SK-N-MC (cell line): ENCODE measurements at regions not wholly inside any gene's neighbourhood (a gene's known extent, or its start where the extent isn't known, plus 50 kb on each side); places are given as distances from the start of the nearest gene placed in this dataset.

ENCODE experiments used
- DNase-seq: peaks from one replicate; pipeline ENCODE4 v3.0.0-alpha.2; 2011; ENCODE audit warnings: low read depth, low spot score
- H3K27ac ChIP-seq: fragments of 200-600 bp; sonication (generic); 2 replicates; pipeline ENCODE4 v1.5.1; 2016; ENCODE audit warnings: mixed run types
- H3K36me3 ChIP-seq: fragments of 200-600 bp; sonication (generic); 2 replicates; pipeline ENCODE4 v1.6.1; 2017; ENCODE audit warnings: antibody characterized with exemption, low read length, mixed read lengths; ENCODE audit not compliant: insufficient read depth
- H3K4me3 ChIP-seq: fragments of 200-600 bp; sonication (generic); 2 replicates; pipeline ENCODE4 v1.5.1; 2016
- H3K9ac ChIP-seq: fragments of 200-600 bp; sonication (generic); 2 replicates; pipeline ENCODE4 v1.8.0; 2017; ENCODE audit warnings: mixed run types, mixed read lengths; ENCODE audit not compliant: insufficient read length
- H3K9me3 ChIP-seq: fragments of 200-600 bp; sonication (generic); 2 replicates; pipeline ENCODE4 v1.6.1; 2017; ENCODE audit warnings: low read depth, mild to moderate bottlenecking, antibody characterized with exemption, low read length, moderate library complexity, mixed read lengths
- EZH2 ChIP-seq: fragments of 200-600 bp; sonication (generic); IDR thresholded peaks from one replicate; pipeline ENCODE4 v1.6.1; 2017; ENCODE audit warnings: antibody characterized with exemption
- FOXP2 ChIP-seq: optimal IDR thresholded peaks from 2 replicates; pipeline ENCODE3; 2011; ENCODE audit warnings: mild to moderate bottlenecking, moderate library complexity; ENCODE audit not compliant: insufficient read depth; ENCODE audit errors: extremely low read length, control extremely low read depth
- POLR2AphosphoS5 ChIP-seq: IDR thresholded peaks from 2 replicates; pipeline ENCODE4 v1.6.1; 2012; ENCODE audit warnings: mild to moderate bottlenecking, low read depth, low read length, borderline replicate concordance

DNA sequence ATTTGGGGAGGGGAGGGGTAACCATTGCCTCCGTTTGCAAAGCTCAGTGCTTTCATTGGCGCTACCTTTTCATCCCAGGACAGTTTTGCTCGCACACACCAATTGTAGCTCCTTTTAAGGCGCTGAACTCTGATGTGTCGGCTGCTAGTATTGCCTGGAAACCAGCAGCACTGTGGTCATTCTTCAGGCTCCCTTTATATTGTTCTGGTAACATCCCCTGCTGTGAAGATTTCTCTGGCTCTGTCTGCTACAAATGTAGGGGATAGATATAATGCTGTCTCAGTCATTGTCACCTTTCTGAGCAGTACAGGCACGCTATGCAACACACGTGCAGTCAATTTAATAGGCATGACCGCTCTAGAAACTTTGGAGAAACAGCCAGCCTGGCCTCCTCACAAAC, 172.9 kb upstream of the SASH1 start:
- no peak for DNase-seq
- Histone ChIP-seq H3K27ac (no peak overlapping the region), H3K9ac (no peak overlapping the region), H3K9me3 (no peaks in the 10 kb centered on the region), H3K4me3 (no peak overlapping the region), H3K36me3 (no peaks in the 10 kb centered on the region)
- TF ChIP-seq FOXP2 (no peak), EZH2 (no peak), POLR2AphosphoS5 (no peak)

DNA sequence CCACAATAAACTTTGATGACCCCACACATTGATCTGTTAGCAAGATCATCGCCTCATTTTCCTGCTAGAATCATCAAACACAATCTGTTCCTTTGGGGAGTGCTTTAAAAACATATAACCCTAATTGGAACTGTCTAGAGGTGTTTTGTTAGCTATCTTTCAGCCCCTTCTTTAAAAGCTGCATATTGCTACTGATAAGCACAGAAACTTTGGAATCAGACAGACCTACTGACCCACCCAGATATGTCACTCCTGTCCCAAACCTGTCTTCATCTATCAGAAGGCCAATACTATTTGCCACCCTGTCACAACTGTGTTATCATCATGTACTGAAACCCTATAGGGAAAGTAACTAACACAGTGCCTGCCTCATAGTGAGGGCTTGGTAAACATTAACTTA, 172.4 kb upstream of the SASH1 start:
- DNase-seq = no peak
- Histone ChIP-seq H3K9me3 (no peaks in the 10 kb centered on the region), H3K4me3 (no peak overlapping the region), H3K36me3 (no peaks in the 10 kb centered on the region), H3K9ac (no peak overlapping the region), H3K27ac (no peak overlapping the region)
- TF ChIP-seq POLR2AphosphoS5 (no peak), FOXP2 (no peak), EZH2 (no peak)

DNA sequence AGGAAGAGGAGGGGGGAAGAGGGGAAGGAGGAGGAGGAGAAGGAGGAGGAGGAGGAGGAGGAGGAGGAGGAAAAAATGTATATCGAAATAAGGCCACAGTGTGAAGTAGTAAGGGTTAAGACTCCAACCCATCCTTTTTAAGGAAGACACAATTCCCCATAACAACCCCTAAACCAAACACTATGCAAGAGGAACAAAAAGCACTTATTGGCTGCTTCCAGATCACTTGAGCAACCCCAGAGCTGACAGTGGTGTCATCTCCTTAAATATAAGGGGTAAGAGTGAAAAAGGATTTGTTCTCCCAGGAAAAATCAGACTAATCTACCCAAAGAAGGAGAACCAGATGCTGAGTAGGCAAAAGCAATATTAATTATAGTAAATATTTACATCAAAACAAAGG, 169.1 kb upstream of the SASH1 start:
- TF ChIP-seq EZH2 = no peak
- TF ChIP-seq POLR2AphosphoS5 = no peak
- no peak for TF ChIP-seq FOXP2
- no peak for DNase-seq
- no peaks in the 10 kb centered on the region for H3K9me3 ChIP-seq

DNA sequence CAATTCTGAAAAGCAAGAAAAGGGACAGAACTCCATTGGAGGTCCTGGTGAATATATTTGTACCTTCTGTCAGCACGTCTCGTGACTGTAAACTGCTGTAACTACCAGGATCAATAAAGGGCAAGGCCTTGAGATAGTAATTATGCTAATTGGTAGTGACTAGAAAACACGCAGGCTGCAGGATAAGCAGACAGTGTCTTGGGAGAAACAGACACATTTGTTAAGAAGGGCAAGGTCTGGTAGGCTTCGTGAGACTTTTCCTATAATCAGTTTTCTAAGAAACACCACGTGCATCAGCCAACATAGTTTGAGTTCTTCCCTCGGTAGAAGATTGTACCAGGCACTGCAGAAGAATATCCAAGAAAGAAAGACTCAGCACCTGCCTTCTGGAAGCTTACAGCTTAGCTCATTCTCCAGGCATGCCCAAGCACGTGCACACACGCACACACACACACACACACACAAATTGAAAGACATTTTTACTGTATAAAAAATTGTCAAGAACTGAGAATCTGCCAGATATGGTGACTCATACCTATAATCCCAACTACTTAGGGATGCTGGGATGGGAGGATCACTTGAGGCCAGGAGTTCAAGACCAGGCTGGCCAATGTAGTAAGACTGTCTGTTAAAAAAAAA, 167.0 kb upstream of the SASH1 start:
- DNase-seq = no peak
- H3K4me3 ChIP-seq = no peak overlapping the region
- H3K9ac ChIP-seq = no peak overlapping the region
- no peak for TF ChIP-seq EZH2
- no peak for TF ChIP-seq POLR2AphosphoS5
- TF ChIP-seq FOXP2 = no peak
- H3K27ac ChIP-seq = no peak overlapping the region
- H3K36me3 ChIP-seq = no peaks in the 10 kb centered on the region
- H3K9me3 ChIP-seq = no peaks in the 10 kb centered on the region

More for the DNA sequence above, 169.1 kb upstream of the SASH1 start:
- H3K27ac ChIP-seq = no peak overlapping the region
- no peak overlapping the region for H3K4me3 ChIP-seq
- no peaks in the 10 kb centered on the region for H3K36me3 ChIP-seq
- H3K9ac ChIP-seq = no peak overlapping the region

DNA sequence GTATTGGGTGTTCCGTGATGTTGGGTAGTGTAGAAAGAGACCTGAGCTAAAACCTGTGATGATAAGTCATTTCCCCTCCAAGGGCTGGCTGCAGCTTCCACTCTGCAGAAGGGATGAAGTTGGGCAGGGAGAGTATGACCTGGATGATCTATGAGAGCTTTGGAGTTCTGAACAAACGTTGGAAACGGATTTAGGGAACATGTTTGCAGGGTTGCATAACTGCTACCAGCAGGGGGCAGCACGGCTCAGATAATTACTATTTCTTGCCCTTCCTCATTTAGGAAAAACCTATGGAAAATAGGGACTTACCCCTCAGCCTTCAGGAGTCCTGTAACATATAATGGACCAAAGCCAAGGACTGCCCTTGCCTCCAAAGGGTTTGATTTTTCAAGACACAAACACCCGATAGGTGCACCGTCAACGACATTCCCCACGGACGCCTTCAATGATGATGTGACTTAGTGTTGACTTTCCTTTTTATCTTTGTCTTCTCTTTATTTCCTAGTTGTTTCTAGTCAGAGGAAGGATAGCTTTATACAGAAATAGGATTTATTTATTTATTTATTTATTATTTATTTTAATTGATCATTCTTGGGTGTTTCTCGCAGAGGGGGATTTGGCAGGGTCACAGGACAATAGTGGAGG, 164.9 kb upstream of the SASH1 start:
- DNase-seq = peak; percentile 57

DNA sequence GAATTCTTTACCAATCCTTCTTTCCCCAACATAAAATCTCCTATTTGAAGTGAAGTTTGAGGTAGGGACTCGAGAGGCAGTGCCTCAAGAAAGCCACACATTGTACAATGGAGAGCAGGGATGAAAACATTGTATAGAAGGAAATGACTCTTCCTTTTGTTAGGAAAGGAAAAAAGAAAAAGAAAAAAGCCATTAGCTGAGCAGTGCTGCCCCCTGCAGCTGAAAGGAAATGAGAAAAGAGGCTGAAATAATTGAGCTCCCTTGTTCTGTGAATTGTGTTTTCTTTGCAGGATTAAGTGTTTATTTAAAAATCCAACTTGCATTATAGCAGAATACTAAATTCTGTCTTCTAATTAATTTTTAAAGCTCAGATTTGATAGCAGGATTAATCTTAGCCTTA, 162.9 kb upstream of the SASH1 start:
- Histone ChIP-seq H3K27ac (no peak overlapping the region), H3K36me3 (no peaks in the 10 kb centered on the region), H3K9ac (no peak overlapping the region), H3K4me3 (no peak overlapping the region), H3K9me3 (no peaks in the 10 kb centered on the region)
- TF ChIP-seq POLR2AphosphoS5 = no peak
- no peak for TF ChIP-seq FOXP2
- TF ChIP-seq EZH2 = no peak
- peak; percentile 24 for DNase-seq

More for the DNA sequence above, 164.9 kb upstream of the SASH1 start:
- no peak overlapping the region for H3K4me3 ChIP-seq
- H3K9ac ChIP-seq = no peak overlapping the region
- H3K9me3 ChIP-seq = no peaks in the 10 kb centered on the region
- H3K27ac ChIP-seq = no peak overlapping the region
- H3K36me3 ChIP-seq = no peaks in the 10 kb centered on the region
- no peak for TF ChIP-seq POLR2AphosphoS5

DNA sequence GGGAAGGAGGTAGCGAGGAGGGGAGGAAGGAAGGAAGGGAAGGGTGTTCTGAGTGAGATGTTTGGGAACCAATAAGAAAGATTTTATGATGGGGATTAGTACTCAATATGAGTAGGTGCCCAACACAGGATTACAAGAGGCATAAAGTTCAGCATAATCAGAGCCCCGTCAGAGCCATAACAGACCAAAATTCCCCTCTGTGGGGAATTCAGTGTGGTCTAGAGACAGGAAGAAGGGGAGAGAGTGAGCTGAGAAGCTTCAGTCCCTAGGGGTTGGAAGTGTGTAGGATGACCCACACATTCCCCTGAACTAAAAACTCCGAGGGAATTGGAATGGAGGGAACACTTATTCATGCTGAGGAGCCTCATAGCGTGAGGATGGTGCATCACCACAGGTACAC, 160.3 kb upstream of the SASH1 start:
- no peak for TF ChIP-seq EZH2
- no peak for TF ChIP-seq FOXP2
- H3K9me3 ChIP-seq = no peaks in the 10 kb centered on the region

DNA sequence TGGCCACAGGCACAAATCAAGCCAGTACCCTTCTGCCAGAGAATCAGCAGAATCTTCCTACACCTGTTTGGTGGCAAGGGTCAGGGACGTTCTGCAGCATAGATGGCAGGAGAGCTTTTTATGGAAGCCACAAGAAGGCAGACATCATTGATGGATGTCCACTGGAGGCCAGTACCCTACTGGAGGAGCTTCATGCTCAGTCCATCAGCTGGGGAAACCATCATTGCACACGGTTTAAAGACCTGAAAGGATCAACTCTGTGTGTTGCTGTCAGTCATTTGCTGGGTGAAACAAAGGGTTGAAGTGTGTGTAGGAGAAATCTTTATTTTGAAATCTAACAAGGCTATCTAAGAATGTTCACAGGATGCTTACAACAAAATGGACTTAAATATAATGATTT, 158.9 kb upstream of the SASH1 start:
- no peak for TF ChIP-seq POLR2AphosphoS5
- TF ChIP-seq EZH2 = no peak
- no peak for TF ChIP-seq FOXP2
- no peak overlapping the region for H3K4me3 ChIP-seq
- H3K27ac ChIP-seq = no peak overlapping the region
- H3K36me3 ChIP-seq = no peaks in the 10 kb centered on the region
- no peak for DNase-seq
- no peaks in the 10 kb centered on the region for H3K9me3 ChIP-seq
- H3K9ac ChIP-seq = no peak overlapping the region

More for the DNA sequence above, 160.3 kb upstream of the SASH1 start:
- Histone ChIP-seq H3K9ac (no peak overlapping the region), H3K27ac (no peak overlapping the region), H3K36me3 (no peaks in the 10 kb centered on the region), H3K4me3 (no peak overlapping the region)
- DNase-seq = no peak

DNA sequence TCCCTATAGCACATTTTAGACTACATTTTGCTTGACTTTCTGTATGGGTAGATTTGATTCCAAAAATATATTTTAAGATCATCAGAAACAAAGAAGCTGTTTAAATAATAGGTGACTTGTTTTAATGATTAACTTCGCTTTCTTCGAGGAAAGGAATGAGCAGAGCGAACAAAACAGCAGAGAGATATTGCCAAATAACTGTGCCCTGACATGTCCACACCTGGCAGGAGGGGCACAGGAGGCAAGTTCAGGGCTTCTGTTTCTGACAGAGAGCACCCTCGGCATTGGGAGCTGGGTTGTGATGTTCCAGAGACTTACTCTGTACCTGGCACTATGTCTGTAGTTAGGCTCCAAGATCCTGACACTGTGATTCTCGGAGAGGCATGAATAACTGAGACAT, 155.7 kb upstream of the SASH1 start:
- TF ChIP-seq EZH2 (no peak), POLR2AphosphoS5 (no peak), FOXP2 (no peak)
- H3K4me3 ChIP-seq = no peak overlapping the region

More for the DNA sequence above, 155.7 kb upstream of the SASH1 start:
- no peak overlapping the region for H3K27ac ChIP-seq
- no peak for DNase-seq
- no peaks in the 10 kb centered on the region for H3K36me3 ChIP-seq
- no peak overlapping the region for H3K9ac ChIP-seq
- H3K9me3 ChIP-seq = no peaks in the 10 kb centered on the region
